ENCODE measurements at regions not wholly inside any gene's neighbourhood (a gene's known extent, or its start where the extent isn't known, plus 50 kb on each side); places are given as distances from the start of the nearest gene placed in this dataset.

GRCh38 chr11:127643268-127644058 is 642.9 kb upstream of the KIRREL3 start:
- no peak overlapping the region for H2BK15ac ChIP-seq (ENCODE audit: low read depth, low read length)
- no peak overlapping the region for H2BK5ac ChIP-seq (ENCODE audit: low read depth, low read length, poor library complexity, severe bottlenecking)
- no peak overlapping the region for H4K91ac ChIP-seq (ENCODE audit: insufficient read depth, low read depth, low read length)
- H3K9ac ChIP-seq (ENCODE audit: low read depth, low read length): no peak overlapping the region
- no peak overlapping the region for H4K5ac ChIP-seq (ENCODE audit: low read depth, low read length)
- no peak overlapping the region for H3K14ac ChIP-seq (replicated peaks; ENCODE audit: low read depth, low read length)
- no peak overlapping the region for H2AK5ac ChIP-seq (ENCODE audit: low read depth, low read length)
- no peak for ATAC-seq (ENCODE audit: low read depth)
- no peaks in the 10 kb centered on the region for H3K79me1 ChIP-seq (ENCODE audit: low read depth in 1 of 2, low read length in 2 of 2)
- no peaks in the 10 kb centered on the region for H3K36me3 ChIP-seq (ENCODE audit: control insufficient read depth, insufficient read depth, low read length)
- TF ChIP-seq RAD21 (IDR thresholded peaks at IDR 0.05; ENCODE audit: low read length): no peak
- TF ChIP-seq BHLHE40 (IDR thresholded peaks at IDR 0.05; ENCODE audit: low read depth, low read length): no peak
- TF ChIP-seq, protein P1, sequence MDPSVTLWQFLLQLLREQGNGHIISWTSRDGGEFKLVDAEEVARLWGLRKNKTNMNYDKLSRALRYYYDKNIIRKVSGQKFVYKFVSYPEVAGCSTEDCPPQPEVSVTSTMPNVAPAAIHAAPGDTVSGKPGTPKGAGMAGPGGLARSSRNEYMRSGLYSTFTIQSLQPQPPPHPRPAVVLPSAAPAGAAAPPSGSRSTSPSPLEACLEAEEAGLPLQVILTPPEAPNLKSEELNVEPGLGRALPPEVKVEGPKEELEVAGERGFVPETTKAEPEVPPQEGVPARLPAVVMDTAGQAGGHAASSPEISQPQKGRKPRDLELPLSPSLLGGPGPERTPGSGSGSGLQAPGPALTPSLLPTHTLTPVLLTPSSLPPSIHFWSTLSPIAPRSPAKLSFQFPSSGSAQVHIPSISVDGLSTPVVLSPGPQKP (IDR thresholded peaks at IDR 0.05; ENCODE audit: borderline replicate concordance, low read depth, low read length): no peak
- no peak for TF ChIP-seq MAZ (IDR thresholded peaks at IDR 0.05; ENCODE audit: borderline replicate concordance, low read depth, low read length)
- no peak for TF ChIP-seq MAFK (IDR thresholded peaks at IDR 0.05; ENCODE audit: low read depth, low read length)
- no peak for TF ChIP-seq NFE2L2 (IDR thresholded peaks at IDR 0.05; ENCODE audit: low read depth, low read length)
- TF ChIP-seq POLR2A (IDR thresholded peaks at IDR 0.05; ENCODE audit: low read depth, low read length): no peak
- no peak for TF ChIP-seq FOS (IDR thresholded peaks at IDR 0.05; ENCODE audit: low read depth, low read length)
- no peak for TF ChIP-seq CHD1 (IDR thresholded peaks at IDR 0.05; ENCODE audit: low read depth, low read length)
- no peak for DNase-seq
- no peak overlapping the region for H3K4ac ChIP-seq (ENCODE audit: low read depth, low read length)
- no peak overlapping the region for H3K4me2 ChIP-seq (ENCODE audit: low read depth, low read length)
- H3K9me3 ChIP-seq (ENCODE audit: control insufficient read depth, insufficient read depth, low read length): no peaks in the 10 kb centered on the region
- H3K18ac ChIP-seq (ENCODE audit: low read depth, low read length): no peak overlapping the region
- no peak overlapping the region for H2BK120ac ChIP-seq (ENCODE audit: low read depth, low read length)
- H3K23ac ChIP-seq (ENCODE audit: low read depth, low read length): no peak overlapping the region
- no peaks in the 10 kb centered on the region; the same call in 1 of the 2 replicates for H3K27me3 ChIP-seq (ENCODE audit: control insufficient read depth, insufficient read depth, low read length)
- no peak overlapping the region for H3K4me3 ChIP-seq (ENCODE audit: insufficient read depth, low read depth, low read length)
- dilution Hi-C loops (cut with HindIII; ENCODE audit: low sequenced_read_pairs, unreplicated experiment): no loop called here
- ChIA-PET CTCF (interaction anchor here (0.6 kb wide), 1 partner anchor 899 kb away, joined by 3 read pairs; no protein-coding TSS in a partner anchor), POLR2A (ENCODE audit: unreplicated experiment) (no interaction called here)
- H3K4me1 ChIP-seq (ENCODE audit: control insufficient read depth, insufficient read depth, low read length): peaks cover 2% of the 10 kb centered on the region; the same call in 1 of the 2 replicates
- H4K8ac ChIP-seq (ENCODE audit: low read depth in 2 of 2, low read length in 2 of 2): no peak overlapping the region
- no peaks in the 10 kb centered on the region for H4K20me1 ChIP-seq (ENCODE audit: insufficient read depth, low read length)
- WGBS, 2 experiments (ENCODE audit: extremely low coverage in 2 of 2, insufficient read length in 1 of 2): no CpG with 5 or more reads among the region's 5 CpGs
- H3K9me1 ChIP-seq (ENCODE audit: insufficient read depth, low read length): peaks cover 3% of the 10 kb centered on the region; the same call in 1 of the 2 replicates
- H2BK20ac ChIP-seq (ENCODE audit: low read depth, low read length): no peak overlapping the region
- H3K56ac ChIP-seq (ENCODE audit: extremely low read depth, insufficient read depth, low read length): no peak overlapping the region
- in situ Hi-C loops (cut with MboI; ENCODE audit: low sequenced_read_pairs): no loop called here
- H2AK9ac ChIP-seq (replicated peaks; ENCODE audit: low read depth, low read length, poor library complexity): no peak overlapping the region
- BruUV-seq (replicated peaks): no TSS peak
- H3K27ac ChIP-seq (ENCODE audit: insufficient read depth, low read length): no peak overlapping the region
- no peak overlapping the region for H2AFZ ChIP-seq (replicated peaks; ENCODE audit: low read length, poor library complexity)
- intact Hi-C loops (cut with micrococcal nuclease): no loop called here
